Right atrium auricular region (tissue), 2 donors: ENCODE measurements at regions not wholly inside any gene's neighbourhood (a gene's known extent, or its start where the extent isn't known, plus 50 kb on each side); places are given as distances from the start of the nearest gene placed in this dataset.

Source experiments
- DNase-seq: peaks from one replicate; pipeline ENCODE4 v3.0.0-alpha.2; 2019; ENCODE audit warnings: low spot score
- H3K27ac ChIP-seq, 2 donors: fragments of 200-600 bp; sonication (generic); 1 replicate in 1 of 2; 2 replicates in 1 of 2; pipeline ENCODE4 v1.5.1; 2016 to 2019
- H3K27me3 ChIP-seq, 2 donors: fragments of 200-600 bp; sonication (generic); one replicate each; pipeline versions ENCODE4 v1.5.1 to v1.6.0; 2017 to 2019
- H3K36me3 ChIP-seq: fragments of 200-600 bp; sonication (generic); one replicate; pipeline ENCODE4 v1.5.1; 2016
- H3K4me1 ChIP-seq, 2 donors: fragments of 200-600 bp; sonication (generic); one replicate each; pipeline versions ENCODE4 v1.5.1 to v1.6.0; 2017 to 2019
- H3K4me3 ChIP-seq, 2 donors: fragments of 200-600 bp; sonication (generic); 1 replicate in 1 of 2; 2 replicates in 1 of 2; pipeline ENCODE4 v1.5.1; 2017 to 2019; ENCODE audit warnings: mild to moderate bottlenecking in 1 of 2, moderate library complexity in 1 of 2
- H3K9me3 ChIP-seq, 2 donors: fragments of 200-600 bp; sonication (generic); one replicate each; pipeline ENCODE4 v1.5.1; 2019
- TF ChIP-seq, protein P1 (sequence below), 2 donors: fragments of 200-600 bp; sonication (generic); IDR thresholded peaks; one replicate each; pipeline ENCODE4 v1.5.1; 2019; ENCODE audit warnings: antibody characterized with exemption in 2 of 2

DNA sequence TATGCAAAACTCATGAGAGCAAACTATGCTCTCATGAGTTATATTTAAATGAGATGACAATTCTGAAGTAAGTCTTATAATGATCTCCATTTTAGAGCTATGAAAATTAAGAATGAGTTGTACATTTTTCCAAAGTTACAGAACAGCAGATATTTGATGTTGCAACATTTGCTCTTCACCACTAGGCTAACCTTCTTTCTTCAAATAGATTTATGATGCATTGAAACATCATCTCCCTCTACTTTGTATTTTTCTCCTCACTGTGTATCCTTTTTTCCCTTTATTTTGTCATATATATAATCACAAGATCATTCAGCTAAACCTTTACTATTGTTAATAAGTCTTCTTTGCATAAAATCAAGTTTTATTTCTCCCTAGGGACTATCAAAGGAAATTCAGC lies 497.7 kb upstream of the TYRP1 start:
- no peaks in the 10 kb centered on the region for H3K36me3 ChIP-seq
- no peak overlapping the region for H3K4me3 ChIP-seq
- H3K4me1 ChIP-seq: no peaks in the 10 kb centered on the region
- no peak overlapping the region for H3K27ac ChIP-seq
- H3K27me3 ChIP-seq: no peaks in the 10 kb centered on the region
- H3K9me3 ChIP-seq: no peaks in the 10 kb centered on the region
- TF ChIP-seq, protein P1, sequence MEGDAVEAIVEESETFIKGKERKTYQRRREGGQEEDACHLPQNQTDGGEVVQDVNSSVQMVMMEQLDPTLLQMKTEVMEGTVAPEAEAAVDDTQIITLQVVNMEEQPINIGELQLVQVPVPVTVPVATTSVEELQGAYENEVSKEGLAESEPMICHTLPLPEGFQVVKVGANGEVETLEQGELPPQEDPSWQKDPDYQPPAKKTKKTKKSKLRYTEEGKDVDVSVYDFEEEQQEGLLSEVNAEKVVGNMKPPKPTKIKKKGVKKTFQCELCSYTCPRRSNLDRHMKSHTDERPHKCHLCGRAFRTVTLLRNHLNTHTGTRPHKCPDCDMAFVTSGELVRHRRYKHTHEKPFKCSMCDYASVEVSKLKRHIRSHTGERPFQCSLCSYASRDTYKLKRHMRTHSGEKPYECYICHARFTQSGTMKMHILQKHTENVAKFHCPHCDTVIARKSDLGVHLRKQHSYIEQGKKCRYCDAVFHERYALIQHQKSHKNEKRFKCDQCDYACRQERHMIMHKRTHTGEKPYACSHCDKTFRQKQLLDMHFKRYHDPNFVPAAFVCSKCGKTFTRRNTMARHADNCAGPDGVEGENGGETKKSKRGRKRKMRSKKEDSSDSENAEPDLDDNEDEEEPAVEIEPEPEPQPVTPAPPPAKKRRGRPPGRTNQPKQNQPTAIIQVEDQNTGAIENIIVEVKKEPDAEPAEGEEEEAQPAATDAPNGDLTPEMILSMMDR (IDR thresholded peaks at IDR 0.05): no peak
- no peak for DNase-seq

DNA sequence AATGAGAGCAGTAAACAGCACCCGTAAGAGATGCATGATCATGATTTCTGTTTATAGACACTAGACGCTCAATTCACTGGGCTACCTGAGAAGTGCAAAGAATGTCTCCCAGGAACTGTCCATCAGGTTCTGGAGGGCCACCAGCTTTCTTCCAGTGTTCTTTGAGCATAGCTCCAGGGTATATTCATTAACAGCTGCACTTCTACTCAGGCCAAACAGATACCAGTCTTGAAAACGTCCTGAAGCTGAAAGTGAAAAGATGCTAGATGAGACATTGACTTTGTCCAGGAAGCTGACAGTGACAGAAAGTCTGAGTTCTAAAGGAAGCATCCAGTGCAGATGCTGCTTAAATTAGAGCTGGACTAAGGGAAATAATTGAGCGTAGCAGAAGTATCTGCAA lies 488.7 kb upstream of the TYRP1 start:
- no peak overlapping the region for H3K4me3 ChIP-seq
- no peak for DNase-seq
- H3K4me1 ChIP-seq: no peaks in the 10 kb centered on the region
- H3K36me3 ChIP-seq: no peaks in the 10 kb centered on the region
- H3K9me3 ChIP-seq: no peaks in the 10 kb centered on the region
- no peaks in the 10 kb centered on the region for H3K27me3 ChIP-seq
- no peak overlapping the region for H3K27ac ChIP-seq
- TF ChIP-seq, protein P1 (IDR thresholded peaks at IDR 0.05): no peak

DNA sequence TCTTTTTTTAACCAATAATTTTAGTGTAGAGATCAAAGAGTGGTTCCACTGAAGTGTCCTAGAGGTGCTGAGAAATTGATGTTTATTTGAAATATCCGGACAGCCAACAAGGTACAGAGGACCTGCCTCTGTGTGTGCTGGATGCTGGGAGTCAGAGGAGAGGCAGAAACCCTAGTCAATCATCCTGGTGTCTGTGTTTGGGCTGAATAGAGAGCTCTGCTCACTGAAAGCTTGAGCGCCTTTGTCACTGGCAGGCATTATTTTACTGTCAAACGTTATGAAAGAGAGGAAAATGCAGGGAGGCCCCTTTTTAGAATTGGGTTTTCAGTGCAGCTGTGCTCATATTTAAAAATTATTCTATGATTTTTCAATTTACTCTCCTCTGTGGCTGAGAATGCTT lies 480.3 kb upstream of the TYRP1 start:
- no peaks in the 10 kb centered on the region for H3K4me1 ChIP-seq
- no peak for DNase-seq
- H3K9me3 ChIP-seq: no peaks in the 10 kb centered on the region
- H3K27ac ChIP-seq: no peak overlapping the region
- H3K27me3 ChIP-seq: no peaks in the 10 kb centered on the region
- TF ChIP-seq, protein P1 (IDR thresholded peaks at IDR 0.05): no peak
- no peaks in the 10 kb centered on the region for H3K36me3 ChIP-seq
- H3K4me3 ChIP-seq: no peak overlapping the region

DNA sequence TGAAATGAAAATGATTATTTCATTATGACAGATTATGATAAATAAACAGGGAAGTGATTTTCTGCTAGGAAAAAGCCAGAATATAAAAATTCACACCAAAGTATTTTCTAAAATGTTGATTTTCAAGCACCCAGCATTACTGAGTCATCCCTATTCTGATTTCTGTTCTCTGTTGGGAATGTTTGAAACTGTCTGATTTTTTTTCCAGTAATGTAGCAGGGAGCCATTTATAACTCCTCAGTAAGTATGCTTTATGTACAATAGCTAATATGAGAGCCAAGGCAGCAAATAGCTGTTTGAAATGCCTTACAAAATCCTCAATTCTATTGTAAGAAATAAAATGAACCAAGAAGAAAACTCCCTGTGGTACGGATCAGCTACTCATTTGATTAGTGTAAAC lies 471.7 kb upstream of the TYRP1 start:
- Histone ChIP-seq H3K27me3 (no peaks in the 10 kb centered on the region), H3K9me3 (no peaks in the 10 kb centered on the region), H3K36me3 (no peaks in the 10 kb centered on the region), H3K27ac (no peak overlapping the region), H3K4me3 (no peak overlapping the region), H3K4me1 (no peaks in the 10 kb centered on the region)
- TF ChIP-seq, protein P1 (IDR thresholded peaks at IDR 0.05): no peak
- no peak for DNase-seq

DNA sequence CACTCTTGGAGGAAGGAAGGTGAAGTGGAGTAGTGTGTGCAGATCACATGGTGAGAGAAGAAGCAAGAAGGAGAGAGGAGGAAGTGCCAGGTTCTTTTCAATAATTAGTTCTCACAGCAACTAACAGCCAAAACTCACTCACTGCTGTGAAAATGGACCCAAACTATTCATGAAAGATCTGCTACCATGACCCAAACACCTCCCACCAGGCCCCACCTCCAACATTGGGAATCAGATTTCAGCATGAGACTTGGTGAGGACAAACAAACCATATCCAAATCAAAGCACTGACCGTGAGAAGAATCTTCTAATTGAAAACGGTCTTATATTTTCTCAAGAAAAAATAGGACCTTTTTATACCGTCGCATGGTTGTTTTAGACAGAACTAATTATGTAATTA lies 468.7 kb upstream of the TYRP1 start:
- H3K36me3 ChIP-seq: no peaks in the 10 kb centered on the region
- no peaks in the 10 kb centered on the region for H3K9me3 ChIP-seq
- no peak overlapping the region for H3K27ac ChIP-seq
- H3K4me1 ChIP-seq: no peaks in the 10 kb centered on the region
- no peaks in the 10 kb centered on the region for H3K27me3 ChIP-seq
- H3K4me3 ChIP-seq: no peak overlapping the region
- TF ChIP-seq, protein P1 (IDR thresholded peaks at IDR 0.05): no peak
- no peak for DNase-seq

DNA sequence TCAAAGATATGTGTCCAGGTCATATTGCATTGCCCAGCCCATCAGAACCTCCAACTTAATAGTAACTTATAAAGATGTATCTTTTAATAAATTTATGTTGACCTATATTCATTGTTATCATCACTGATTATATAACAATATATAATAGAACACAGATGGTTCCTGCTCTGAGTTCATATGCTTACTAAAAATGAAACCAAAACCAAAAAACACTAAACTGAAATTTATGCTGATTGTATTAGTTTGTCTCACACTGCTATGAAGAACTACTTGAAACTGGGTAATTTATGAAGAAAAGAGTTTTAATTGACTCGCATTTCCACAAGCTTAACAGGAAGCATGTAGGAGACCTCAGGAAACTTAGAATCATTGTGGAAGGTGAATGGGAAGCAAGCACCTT lies 462.5 kb upstream of the TYRP1 start:
- Histone ChIP-seq H3K4me3 (no peak overlapping the region), H3K9me3 (peaks cover 0 to 8% of the 10 kb centered on the region in 2 donors), H3K27ac (no peak overlapping the region), H3K4me1 (no peaks in the 10 kb centered on the region), H3K36me3 (no peaks in the 10 kb centered on the region), H3K27me3 (no peaks in the 10 kb centered on the region)
- DNase-seq: no peak
- TF ChIP-seq, protein P1 (IDR thresholded peaks at IDR 0.05): no peak
